ENCODE measurements at regions not wholly inside any gene's neighbourhood (a gene's known extent, or its start where the extent isn't known, plus 50 kb on each side); places are given as distances from the start of the nearest gene placed in this dataset.
"Not testable (repeated sequence)": the region's sequence is repeated elsewhere in the genome, so short reads cannot be mapped to it uniquely, and the experiment has no call there.

DNA sequence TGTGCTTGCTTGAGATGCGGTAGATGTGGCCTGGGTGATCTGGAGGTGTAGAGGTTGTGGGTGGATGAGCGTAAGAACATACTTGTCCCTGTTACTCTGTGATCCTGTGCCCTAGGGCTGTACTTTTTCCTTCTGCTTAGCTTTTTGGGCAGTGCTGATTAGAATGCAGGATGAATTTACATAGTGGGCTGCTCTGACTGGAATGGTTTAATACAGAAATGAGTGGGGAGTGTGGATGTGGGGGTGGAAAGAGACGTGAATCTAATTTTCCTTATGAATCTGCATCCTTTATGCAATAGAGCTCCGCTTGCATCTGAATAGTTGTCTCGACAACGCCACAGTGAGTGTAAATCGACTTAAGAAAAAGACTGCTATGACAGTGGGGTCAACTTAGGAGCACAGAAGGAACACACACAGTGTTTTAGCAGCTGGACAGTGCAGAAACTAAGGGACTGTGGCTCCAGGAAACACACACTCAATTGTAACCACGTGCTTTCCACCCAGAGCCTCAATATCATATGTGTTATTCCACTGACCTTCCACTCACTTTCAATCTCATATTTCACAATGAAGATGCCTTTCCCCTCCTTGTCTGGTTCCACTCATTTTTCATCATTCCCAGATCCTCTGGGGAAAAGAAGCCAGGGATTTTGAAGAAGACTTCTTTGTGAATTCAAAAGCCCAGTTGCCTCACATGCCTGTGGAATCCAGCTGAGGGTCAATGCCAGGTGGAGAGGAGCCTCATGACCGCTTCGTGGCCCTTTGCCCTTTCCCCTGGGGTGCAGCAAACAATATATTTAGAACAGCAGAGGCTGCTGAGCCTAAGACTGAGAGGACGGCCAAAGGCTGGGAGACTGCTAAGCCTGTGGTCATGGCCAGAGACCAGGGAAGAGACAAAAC is 91.4 kb downstream of the BMP15 start:
- TF ChIP-seq, protein P1, sequence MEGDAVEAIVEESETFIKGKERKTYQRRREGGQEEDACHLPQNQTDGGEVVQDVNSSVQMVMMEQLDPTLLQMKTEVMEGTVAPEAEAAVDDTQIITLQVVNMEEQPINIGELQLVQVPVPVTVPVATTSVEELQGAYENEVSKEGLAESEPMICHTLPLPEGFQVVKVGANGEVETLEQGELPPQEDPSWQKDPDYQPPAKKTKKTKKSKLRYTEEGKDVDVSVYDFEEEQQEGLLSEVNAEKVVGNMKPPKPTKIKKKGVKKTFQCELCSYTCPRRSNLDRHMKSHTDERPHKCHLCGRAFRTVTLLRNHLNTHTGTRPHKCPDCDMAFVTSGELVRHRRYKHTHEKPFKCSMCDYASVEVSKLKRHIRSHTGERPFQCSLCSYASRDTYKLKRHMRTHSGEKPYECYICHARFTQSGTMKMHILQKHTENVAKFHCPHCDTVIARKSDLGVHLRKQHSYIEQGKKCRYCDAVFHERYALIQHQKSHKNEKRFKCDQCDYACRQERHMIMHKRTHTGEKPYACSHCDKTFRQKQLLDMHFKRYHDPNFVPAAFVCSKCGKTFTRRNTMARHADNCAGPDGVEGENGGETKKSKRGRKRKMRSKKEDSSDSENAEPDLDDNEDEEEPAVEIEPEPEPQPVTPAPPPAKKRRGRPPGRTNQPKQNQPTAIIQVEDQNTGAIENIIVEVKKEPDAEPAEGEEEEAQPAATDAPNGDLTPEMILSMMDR (IDR thresholded peaks at IDR 0.05): not testable (repeated sequence)
- TF ChIP-seq POLR2A (IDR thresholded peaks at IDR 0.05): not testable (repeated sequence)

All from heart left ventricle (tissue), 13 donors.